ENCODE measurements at regions not wholly inside any gene's neighbourhood (a gene's known extent, or its start where the extent isn't known, plus 50 kb on each side); places are given as distances from the start of the nearest gene placed in this dataset.

GRCh38 chr13:71046360-71047079 is 820.5 kb downstream of the DACH1 start:
- no peak for TF ChIP-seq CTCF (IDR thresholded peaks at IDR 0.05)
- TF ChIP-seq POLR2A (IDR thresholded peaks at IDR 0.05; ENCODE audit: low read depth) = no peak
- TF ChIP-seq POLR2AphosphoS5 (IDR thresholded peaks at IDR 0.05) = no peak

Measured in esophagus muscularis mucosa (tissue), 3 donors.